ENCODE measurements at regions not wholly inside any gene's neighbourhood (a gene's known extent, or its start where the extent isn't known, plus 50 kb on each side); places are given as distances from the start of the nearest gene placed in this dataset.

DNA sequence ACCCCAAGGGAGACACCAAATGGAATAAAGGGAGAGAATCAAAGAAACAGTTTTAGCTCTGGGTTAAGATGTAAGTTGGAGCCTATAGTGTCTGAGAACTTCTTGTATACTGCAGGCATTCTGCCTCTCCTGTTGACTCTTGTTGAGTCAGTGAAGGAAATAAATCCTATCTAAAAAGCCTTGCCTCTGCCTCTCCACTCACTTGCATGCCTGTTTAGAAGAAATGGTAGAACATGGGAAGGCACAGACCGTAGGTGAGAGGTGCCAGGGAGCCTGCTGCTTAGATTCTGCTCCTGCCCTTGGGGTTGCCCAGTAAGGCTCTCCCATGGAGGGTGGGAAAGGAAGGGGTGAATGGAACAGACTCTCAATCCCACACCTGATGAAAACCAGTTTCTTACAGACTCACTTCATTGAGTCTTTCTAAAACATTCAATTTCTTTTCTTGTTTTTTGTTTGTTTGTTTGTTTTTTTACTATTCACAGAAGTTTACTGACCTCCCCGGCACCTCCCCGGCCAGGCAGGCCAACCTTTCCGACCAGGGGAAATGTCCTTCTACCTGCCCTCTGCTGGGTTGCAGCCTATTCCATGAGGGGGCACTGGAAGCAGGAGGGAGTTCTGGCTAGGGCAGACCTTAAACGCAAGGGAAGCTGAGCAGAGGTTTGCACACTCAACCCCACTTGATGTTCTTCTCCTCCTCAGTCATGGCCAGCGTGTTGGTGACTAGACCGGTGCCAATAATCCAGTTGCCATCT is 211.7 kb upstream of the WSB1 start:
- TF ChIP-seq, protein P1, sequence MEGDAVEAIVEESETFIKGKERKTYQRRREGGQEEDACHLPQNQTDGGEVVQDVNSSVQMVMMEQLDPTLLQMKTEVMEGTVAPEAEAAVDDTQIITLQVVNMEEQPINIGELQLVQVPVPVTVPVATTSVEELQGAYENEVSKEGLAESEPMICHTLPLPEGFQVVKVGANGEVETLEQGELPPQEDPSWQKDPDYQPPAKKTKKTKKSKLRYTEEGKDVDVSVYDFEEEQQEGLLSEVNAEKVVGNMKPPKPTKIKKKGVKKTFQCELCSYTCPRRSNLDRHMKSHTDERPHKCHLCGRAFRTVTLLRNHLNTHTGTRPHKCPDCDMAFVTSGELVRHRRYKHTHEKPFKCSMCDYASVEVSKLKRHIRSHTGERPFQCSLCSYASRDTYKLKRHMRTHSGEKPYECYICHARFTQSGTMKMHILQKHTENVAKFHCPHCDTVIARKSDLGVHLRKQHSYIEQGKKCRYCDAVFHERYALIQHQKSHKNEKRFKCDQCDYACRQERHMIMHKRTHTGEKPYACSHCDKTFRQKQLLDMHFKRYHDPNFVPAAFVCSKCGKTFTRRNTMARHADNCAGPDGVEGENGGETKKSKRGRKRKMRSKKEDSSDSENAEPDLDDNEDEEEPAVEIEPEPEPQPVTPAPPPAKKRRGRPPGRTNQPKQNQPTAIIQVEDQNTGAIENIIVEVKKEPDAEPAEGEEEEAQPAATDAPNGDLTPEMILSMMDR (conservative IDR thresholded peaks at IDR 0.05 in 1 of 2, IDR thresholded peaks at IDR 0.05 in 1 of 2; ENCODE audit: extremely low read depth in 1 of 2, insufficient read depth in 1 of 2, low read depth in 1 of 2, low read length in 2 of 2) = no peak
- no peak for TF ChIP-seq EZH2 (IDR thresholded peaks at IDR 0.05; ENCODE audit: borderline replicate concordance, low read length)
